ENCODE measurements at regions not wholly inside any gene's neighbourhood (a gene's known extent, or its start where the extent isn't known, plus 50 kb on each side); places are given as distances from the start of the nearest gene placed in this dataset.

DNA sequence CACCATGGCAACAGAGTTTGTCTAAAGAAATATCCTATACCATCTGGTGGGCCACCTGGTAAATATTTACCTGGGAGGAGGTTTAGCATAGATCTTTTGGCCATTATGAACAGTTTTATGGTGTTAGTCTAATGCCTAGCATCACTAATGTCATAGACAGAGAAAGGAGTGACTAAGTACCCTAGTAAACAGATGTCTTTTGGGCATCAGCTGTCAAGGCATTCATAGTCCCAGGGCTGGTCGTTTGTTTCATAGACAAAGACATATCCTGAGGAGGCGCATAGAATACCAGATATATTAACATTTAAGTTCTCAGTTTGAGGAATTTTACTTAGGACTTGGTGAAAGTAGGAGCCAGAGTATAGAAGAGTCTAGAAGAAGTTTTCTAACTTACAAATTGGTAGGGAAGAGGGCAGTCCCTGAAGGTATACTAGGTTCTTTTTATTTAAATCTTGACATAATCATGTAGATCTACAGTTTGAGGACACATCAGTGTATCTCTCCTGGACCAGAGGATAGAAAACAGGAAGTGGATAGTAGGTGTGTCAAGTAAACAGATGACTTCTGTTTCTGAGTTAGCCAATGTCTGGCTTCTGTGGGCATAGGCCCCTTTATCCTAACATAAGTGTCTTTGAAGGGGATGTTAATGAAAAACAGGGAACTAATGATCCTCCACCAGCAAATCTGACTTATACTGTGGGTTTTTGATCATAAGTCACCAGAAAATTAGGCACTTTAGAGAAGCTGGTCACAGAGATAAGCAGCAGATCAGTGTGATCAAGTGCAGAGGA, 105.0 kb upstream of the PRSS3 start:
- H3K79me1 ChIP-seq (ENCODE audit: low read depth in 1 of 2, low read length in 2 of 2) = no peaks in the 10 kb centered on the region
- H2AK5ac ChIP-seq (ENCODE audit: low read depth, low read length) = no peak overlapping the region
- intact Hi-C loops (cut with micrococcal nuclease) (no loop called here), in situ Hi-C loops (cut with MboI; ENCODE audit: low sequenced_read_pairs) (no loop called here), dilution Hi-C loops (cut with HindIII; ENCODE audit: low sequenced_read_pairs, unreplicated experiment) (no loop called here)
- ChIA-PET CTCF (no interaction called here), POLR2A (ENCODE audit: unreplicated experiment) (no interaction called here)
- no peak overlapping the region for H3K4ac ChIP-seq (ENCODE audit: low read depth, low read length)
- H3K4me1 ChIP-seq (ENCODE audit: control insufficient read depth, insufficient read depth, low read length) = no peaks in the 10 kb centered on the region
- H3K23ac ChIP-seq (ENCODE audit: low read depth, low read length) = no peak overlapping the region
- H3K9ac ChIP-seq (ENCODE audit: low read depth, low read length) = no peak overlapping the region
- no peak overlapping the region for H4K8ac ChIP-seq (ENCODE audit: low read depth in 2 of 2, low read length in 2 of 2)
- H3K4me3 ChIP-seq (ENCODE audit: insufficient read depth, low read depth, low read length) = no peak overlapping the region
- no peak overlapping the region for H2BK5ac ChIP-seq (ENCODE audit: low read depth, low read length, poor library complexity, severe bottlenecking)
- H3K18ac ChIP-seq (ENCODE audit: low read depth, low read length) = no peak overlapping the region
- H3K27me3 ChIP-seq (ENCODE audit: control insufficient read depth, insufficient read depth, low read length) = peaks cover 17% of the 10 kb centered on the region
- H3K9me3 ChIP-seq (ENCODE audit: control insufficient read depth, insufficient read depth, low read length) = no peaks in the 10 kb centered on the region
- no peak overlapping the region for H3K56ac ChIP-seq (ENCODE audit: extremely low read depth, insufficient read depth, low read length)
- H2BK15ac ChIP-seq (ENCODE audit: low read depth, low read length) = no peak overlapping the region
- no peak overlapping the region for H2AK9ac ChIP-seq (replicated peaks; ENCODE audit: low read depth, low read length, poor library complexity)
- TF ChIP-seq CHD1 (IDR thresholded peaks at IDR 0.05; ENCODE audit: low read depth, low read length) (no peak), SMC3 (IDR thresholded peaks at IDR 0.05; ENCODE audit: low read depth, low read length) (no peak), FOS (IDR thresholded peaks at IDR 0.05; ENCODE audit: low read depth, low read length) (no peak), CEBPB (IDR thresholded peaks at IDR 0.05; ENCODE audit: low read depth, low read length) (no peak), NFE2L2 (IDR thresholded peaks at IDR 0.05; ENCODE audit: low read depth, low read length) (no peak), POLR2A (IDR thresholded peaks at IDR 0.05; ENCODE audit: low read depth, low read length) (no peak), MAFK (IDR thresholded peaks at IDR 0.05; ENCODE audit: low read depth, low read length) (no peak), RAD21 (IDR thresholded peaks at IDR 0.05; ENCODE audit: low read length) (no peak), RFX5 (IDR thresholded peaks at IDR 0.05; ENCODE audit: low read depth, low read length) (no peak), RCOR1 (IDR thresholded peaks at IDR 0.05; ENCODE audit: insufficient replicate concordance, low read length) (no peak), MAZ (IDR thresholded peaks at IDR 0.05; ENCODE audit: borderline replicate concordance, low read depth, low read length) (no peak), BHLHE40 (IDR thresholded peaks at IDR 0.05; ENCODE audit: low read depth, low read length) (no peak), MXI1 (IDR thresholded peaks at IDR 0.05; ENCODE audit: borderline replicate concordance, low read depth, low read length) (no peak)
- TF ChIP-seq, protein P1, sequence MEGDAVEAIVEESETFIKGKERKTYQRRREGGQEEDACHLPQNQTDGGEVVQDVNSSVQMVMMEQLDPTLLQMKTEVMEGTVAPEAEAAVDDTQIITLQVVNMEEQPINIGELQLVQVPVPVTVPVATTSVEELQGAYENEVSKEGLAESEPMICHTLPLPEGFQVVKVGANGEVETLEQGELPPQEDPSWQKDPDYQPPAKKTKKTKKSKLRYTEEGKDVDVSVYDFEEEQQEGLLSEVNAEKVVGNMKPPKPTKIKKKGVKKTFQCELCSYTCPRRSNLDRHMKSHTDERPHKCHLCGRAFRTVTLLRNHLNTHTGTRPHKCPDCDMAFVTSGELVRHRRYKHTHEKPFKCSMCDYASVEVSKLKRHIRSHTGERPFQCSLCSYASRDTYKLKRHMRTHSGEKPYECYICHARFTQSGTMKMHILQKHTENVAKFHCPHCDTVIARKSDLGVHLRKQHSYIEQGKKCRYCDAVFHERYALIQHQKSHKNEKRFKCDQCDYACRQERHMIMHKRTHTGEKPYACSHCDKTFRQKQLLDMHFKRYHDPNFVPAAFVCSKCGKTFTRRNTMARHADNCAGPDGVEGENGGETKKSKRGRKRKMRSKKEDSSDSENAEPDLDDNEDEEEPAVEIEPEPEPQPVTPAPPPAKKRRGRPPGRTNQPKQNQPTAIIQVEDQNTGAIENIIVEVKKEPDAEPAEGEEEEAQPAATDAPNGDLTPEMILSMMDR (conservative IDR thresholded peaks at IDR 0.05; ENCODE audit: low read depth, low read length) = no peak
- TF ChIP-seq, protein P2, sequence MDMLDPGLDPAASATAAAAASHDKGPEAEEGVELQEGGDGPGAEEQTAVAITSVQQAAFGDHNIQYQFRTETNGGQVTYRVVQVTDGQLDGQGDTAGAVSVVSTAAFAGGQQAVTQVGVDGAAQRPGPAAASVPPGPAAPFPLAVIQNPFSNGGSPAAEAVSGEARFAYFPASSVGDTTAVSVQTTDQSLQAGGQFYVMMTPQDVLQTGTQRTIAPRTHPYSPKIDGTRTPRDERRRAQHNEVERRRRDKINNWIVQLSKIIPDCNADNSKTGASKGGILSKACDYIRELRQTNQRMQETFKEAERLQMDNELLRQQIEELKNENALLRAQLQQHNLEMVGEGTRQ (IDR thresholded peaks at IDR 0.05; ENCODE audit: low read depth, low read length) = no peak
- TF ChIP-seq, protein P3, sequence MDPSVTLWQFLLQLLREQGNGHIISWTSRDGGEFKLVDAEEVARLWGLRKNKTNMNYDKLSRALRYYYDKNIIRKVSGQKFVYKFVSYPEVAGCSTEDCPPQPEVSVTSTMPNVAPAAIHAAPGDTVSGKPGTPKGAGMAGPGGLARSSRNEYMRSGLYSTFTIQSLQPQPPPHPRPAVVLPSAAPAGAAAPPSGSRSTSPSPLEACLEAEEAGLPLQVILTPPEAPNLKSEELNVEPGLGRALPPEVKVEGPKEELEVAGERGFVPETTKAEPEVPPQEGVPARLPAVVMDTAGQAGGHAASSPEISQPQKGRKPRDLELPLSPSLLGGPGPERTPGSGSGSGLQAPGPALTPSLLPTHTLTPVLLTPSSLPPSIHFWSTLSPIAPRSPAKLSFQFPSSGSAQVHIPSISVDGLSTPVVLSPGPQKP (IDR thresholded peaks at IDR 0.05; ENCODE audit: borderline replicate concordance, low read depth, low read length) = no peak
- H2BK120ac ChIP-seq (ENCODE audit: low read depth, low read length) = no peak overlapping the region
- H4K91ac ChIP-seq (ENCODE audit: insufficient read depth, low read depth, low read length) = no peak overlapping the region
- H3K36me3 ChIP-seq (ENCODE audit: control insufficient read depth, insufficient read depth, low read length) = no peaks in the 10 kb centered on the region
- no peak overlapping the region for H3K14ac ChIP-seq (replicated peaks; ENCODE audit: low read depth, low read length)
- ATAC-seq (ENCODE audit: low read depth) (no peak), DNase-seq (no peak)
- no CpG with 5 or more reads among the region's 2 CpGs for WGBS, 2 experiments (ENCODE audit: extremely low coverage in 2 of 2, insufficient read length in 1 of 2)
- H4K20me1 ChIP-seq (ENCODE audit: insufficient read depth, low read length) = no peaks in the 10 kb centered on the region
- H4K5ac ChIP-seq (ENCODE audit: low read depth, low read length) = no peak overlapping the region
- no TSS peak for BruUV-seq (replicated peaks)
- no peak overlapping the region for H2BK20ac ChIP-seq (ENCODE audit: low read depth, low read length)
- no peak overlapping the region for H2AFZ ChIP-seq (replicated peaks; ENCODE audit: low read length, poor library complexity)
- H3K27ac ChIP-seq (ENCODE audit: insufficient read depth, low read length) = no peak overlapping the region
- H3K4me2 ChIP-seq (ENCODE audit: low read depth, low read length) = no peak overlapping the region
- no peaks in the 10 kb centered on the region for H3K9me1 ChIP-seq (ENCODE audit: insufficient read depth, low read length)

Data from IMR-90 (cell line).